WI38 (cell line): ENCODE measurements at regions not wholly inside any gene's neighbourhood (a gene's known extent, or its start where the extent isn't known, plus 50 kb on each side); places are given as distances from the start of the nearest gene placed in this dataset.
"Not testable (repeated sequence)": the region's sequence is repeated elsewhere in the genome, so short reads cannot be mapped to it uniquely, and the experiment has no call there.

Source experiments
- H3K4me3 ChIP-seq: 2 replicates; pipeline ENCODE4 v1.5.1; 2011; ENCODE audit warnings: low read depth, mild to moderate bottlenecking, control low read depth, low read length
- CTCF ChIP-seq: IDR thresholded peaks from 2 replicates; pipeline ENCODE4 v1.5.1; 2012; ENCODE audit warnings: low read depth, mild to moderate bottlenecking, control low read depth, low read length

DNA sequence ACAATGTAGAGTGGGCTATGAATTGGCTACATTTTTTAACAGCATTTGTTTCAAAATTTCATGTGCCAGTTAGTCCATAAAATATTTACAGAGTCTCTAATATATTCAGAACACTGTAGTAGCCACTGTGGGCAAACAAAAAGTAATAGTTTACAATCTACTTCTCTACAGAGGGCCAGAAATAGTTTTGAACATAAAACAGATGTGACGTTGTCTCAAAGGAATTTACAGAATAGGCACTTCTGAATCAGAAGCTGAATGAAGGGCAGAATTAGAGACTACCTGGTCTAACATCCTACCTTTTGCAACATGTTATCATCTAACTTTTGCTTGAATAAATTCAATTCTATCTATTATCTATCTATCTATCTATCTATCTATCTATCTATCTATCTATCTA, 811.9 kb upstream of the EPHA5 start:
- no peak for TF ChIP-seq CTCF
- H3K4me3 ChIP-seq = no peak overlapping the region

GRCh38 chr4:66475596-66475995, 805.3 kb upstream of the EPHA5 start:
- no peak for TF ChIP-seq CTCF
- no peak overlapping the region for H3K4me3 ChIP-seq

GRCh38 chr4:66465111-66465510, 794.8 kb upstream of the EPHA5 start:
- H3K4me3 ChIP-seq = no peak overlapping the region
- no peak for TF ChIP-seq CTCF

DNA sequence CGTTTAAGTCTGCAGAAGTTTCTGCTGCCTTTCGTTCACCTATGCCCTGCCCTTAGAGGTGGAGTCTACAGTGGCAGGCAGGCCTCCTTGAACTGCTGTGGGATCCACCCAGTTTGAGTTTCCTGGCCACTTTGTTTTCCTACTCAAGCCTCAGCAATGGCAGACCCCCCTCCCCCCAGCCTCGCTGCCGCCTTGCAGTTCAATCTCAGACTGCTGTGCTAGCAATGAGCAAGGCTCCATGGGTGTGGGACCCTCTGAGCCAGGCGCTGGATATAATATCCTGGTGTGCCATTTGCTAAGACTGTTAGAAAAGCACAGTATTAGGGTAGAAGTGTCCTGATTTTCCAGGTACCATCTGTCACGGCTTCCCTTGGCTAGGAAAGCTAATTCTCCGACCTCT, 792.6 kb upstream of the EPHA5 start:
- H3K4me3 ChIP-seq = not testable (repeated sequence)

- H3K4me3 ChIP-seq = no peak overlapping the region
- TF ChIP-seq CTCF = no peak
Measured at GRCh38 chr4:66451741-66452140, 781.5 kb upstream of the EPHA5 start.

GRCh38 chr4:66443008-66443407, 772.7 kb upstream of the EPHA5 start:
- H3K4me3 ChIP-seq = no peak overlapping the region
- TF ChIP-seq CTCF = no peak

- no peak overlapping the region for H3K4me3 ChIP-seq
- no peak for TF ChIP-seq CTCF
Measured at GRCh38 chr4:66439508-66439907, 769.2 kb upstream of the EPHA5 start.

- H3K4me3 ChIP-seq = no peak overlapping the region
- no peak for TF ChIP-seq CTCF
Measured at GRCh38 chr4:66433706-66434105, 763.4 kb upstream of the EPHA5 start.
